HEK293T (cell line): ENCODE measurements at regions not wholly inside any gene's neighbourhood (a gene's known extent, or its start where the extent isn't known, plus 50 kb on each side); places are given as distances from the start of the nearest gene placed in this dataset.

Experiments used
- ARNT ChIP-seq: fragments of 450-650 bp; IDR thresholded peaks from 2 replicates; pipeline ENCODE4 v1.6.1; 2017; ENCODE audit warnings: mild to moderate bottlenecking
- FOXA1 ChIP-seq: fragments of 450-650 bp; IDR thresholded peaks from 2 replicates; pipeline ENCODE4 v1.6.1; 2016; ENCODE audit warnings: mild to moderate bottlenecking
- FOXK2 ChIP-seq: fragments of 450-650 bp; IDR thresholded peaks from 2 replicates; pipeline ENCODE4 v1.6.1; 2016; ENCODE audit warnings: mild to moderate bottlenecking
- FOXM1 ChIP-seq: fragments of 450-650 bp; IDR thresholded peaks from 2 replicates; pipeline ENCODE4 v1.6.1; 2017; ENCODE audit warnings: mild to moderate bottlenecking, borderline replicate concordance
- LEF1 ChIP-seq: fragments of 450-650 bp; IDR thresholded peaks from 2 replicates; pipeline ENCODE4 v1.6.1; 2017; ENCODE audit warnings: mild to moderate bottlenecking, borderline replicate concordance
- SP1 ChIP-seq: fragments of 450-650 bp; IDR thresholded peaks from 2 replicates; pipeline ENCODE4 v1.6.1; 2017
- TARDBP ChIP-seq: fragments of 450-650 bp; IDR thresholded peaks from 2 replicates; pipeline ENCODE4 v1.6.1; 2016
- ZNF384 ChIP-seq: fragments of 450-650 bp; IDR thresholded peaks from 2 replicates; pipeline ENCODE4 v1.6.1; 2016

- TF ChIP-seq FOXM1, result no peak
- no peak for TF ChIP-seq TARDBP
- TF ChIP-seq LEF1, result no peak
- TF ChIP-seq FOXA1, result no peak
- TF ChIP-seq ZNF384, result no peak
- no peak for TF ChIP-seq FOXK2
- no peak for TF ChIP-seq ARNT
- TF ChIP-seq SP1, result no peak
These were observed 91.1 kb downstream of the MINAR1 start for GRCh38 chr15:79523266-79523665.
